Uterus (tissue), 2 donors: ENCODE measurements at regions not wholly inside any gene's neighbourhood (a gene's known extent, or its start where the extent isn't known, plus 50 kb on each side); places are given as distances from the start of the nearest gene placed in this dataset.

Source experiments
- POLR2A ChIP-seq, 2 donors: fragments of 450-650 bp; IDR thresholded peaks; one replicate each; pipeline ENCODE4 v1.6.1; 2016; ENCODE audit warnings: antibody characterized with exemption in 2 of 2, mild to moderate bottlenecking in 1 of 2, moderate library complexity in 1 of 2
- TF ChIP-seq, protein P1 (sequence below), 4 experiments: fragments of 200-600 bp in 2 of 4; fragments of 450-650 bp in 2 of 4; sonication (generic) in 2 of 4; IDR thresholded peaks; one replicate each; pipeline ENCODE4 v1.5.1; 2016 to 2019; ENCODE audit warnings: antibody characterized with exemption in 4 of 4, mild to moderate bottlenecking in 2 of 4, moderate library complexity in 1 of 4

GRCh38 chr5:92676215-92677165 lies 904.5 kb downstream of the NR2F1-AS1 start:
- TF ChIP-seq, protein P1, sequence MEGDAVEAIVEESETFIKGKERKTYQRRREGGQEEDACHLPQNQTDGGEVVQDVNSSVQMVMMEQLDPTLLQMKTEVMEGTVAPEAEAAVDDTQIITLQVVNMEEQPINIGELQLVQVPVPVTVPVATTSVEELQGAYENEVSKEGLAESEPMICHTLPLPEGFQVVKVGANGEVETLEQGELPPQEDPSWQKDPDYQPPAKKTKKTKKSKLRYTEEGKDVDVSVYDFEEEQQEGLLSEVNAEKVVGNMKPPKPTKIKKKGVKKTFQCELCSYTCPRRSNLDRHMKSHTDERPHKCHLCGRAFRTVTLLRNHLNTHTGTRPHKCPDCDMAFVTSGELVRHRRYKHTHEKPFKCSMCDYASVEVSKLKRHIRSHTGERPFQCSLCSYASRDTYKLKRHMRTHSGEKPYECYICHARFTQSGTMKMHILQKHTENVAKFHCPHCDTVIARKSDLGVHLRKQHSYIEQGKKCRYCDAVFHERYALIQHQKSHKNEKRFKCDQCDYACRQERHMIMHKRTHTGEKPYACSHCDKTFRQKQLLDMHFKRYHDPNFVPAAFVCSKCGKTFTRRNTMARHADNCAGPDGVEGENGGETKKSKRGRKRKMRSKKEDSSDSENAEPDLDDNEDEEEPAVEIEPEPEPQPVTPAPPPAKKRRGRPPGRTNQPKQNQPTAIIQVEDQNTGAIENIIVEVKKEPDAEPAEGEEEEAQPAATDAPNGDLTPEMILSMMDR (IDR thresholded peaks at IDR 0.05): no peak
- TF ChIP-seq POLR2A (IDR thresholded peaks at IDR 0.05): no peak
